Loucy (cell line): ENCODE measurements at regions not wholly inside any gene's neighbourhood (a gene's known extent, or its start where the extent isn't known, plus 50 kb on each side); places are given as distances from the start of the nearest gene placed in this dataset.
"Not testable (repeated sequence)": the region's sequence is repeated elsewhere in the genome, so short reads cannot be mapped to it uniquely, and the experiment has no call there.

ENCODE experiments used
- H2AFZ ChIP-seq: fragments of 200-600 bp; sonication (generic); 2 replicates; pipeline ENCODE4 v1.6.0; 2016; ENCODE audit warnings: antibody characterized with exemption, mild to moderate bottlenecking, low read length, moderate library complexity
- H3F3A ChIP-seq: fragments of 200-600 bp; 2 replicates; pipeline ENCODE4 v1.6.0; 2016; ENCODE audit warnings: antibody characterized with exemption, low read depth, mild to moderate bottlenecking
- H3K27me3 ChIP-seq: fragments of 200-600 bp; sonication (generic); 2 replicates; pipeline ENCODE4 v1.6.1; 2014; ENCODE audit warnings: low read length, mild to moderate bottlenecking; ENCODE audit not compliant: insufficient read depth, poor library complexity, severe bottlenecking
- H3K36me3 ChIP-seq: fragments of 200-600 bp; sonication (generic); 2 replicates; pipeline ENCODE4 v1.6.1; 2016; ENCODE audit warnings: low read length; ENCODE audit not compliant: insufficient read depth
- H3K4me1 ChIP-seq: fragments of 200-600 bp; sonication (generic); 2 replicates; pipeline ENCODE4 v1.5.1; 2014; ENCODE audit warnings: low read length, mild to moderate bottlenecking; ENCODE audit not compliant: insufficient read depth, poor library complexity, severe bottlenecking
- H3K4me2 ChIP-seq: fragments of 200-600 bp; sonication (generic); 2 replicates; pipeline ENCODE4 v1.6.0; 2014; ENCODE audit warnings: antibody characterized with exemption, low read length, low read depth, mild to moderate bottlenecking; ENCODE audit not compliant: poor library complexity, severe bottlenecking
- H3K4me3 ChIP-seq: fragments of 200-600 bp; sonication (generic); 2 replicates; pipeline ENCODE4 v1.5.1; 2014; ENCODE audit warnings: low read length, mild to moderate bottlenecking, mixed read lengths; ENCODE audit not compliant: poor library complexity, severe bottlenecking
- H3K79me2 ChIP-seq: fragments of 200-600 bp; sonication (generic); 2 replicates; pipeline ENCODE4 v1.6.1; 2014; ENCODE audit warnings: low read length; ENCODE audit not compliant: insufficient read depth
- H3K9ac ChIP-seq: fragments of 200-600 bp; sonication (generic); 2 replicates; pipeline ENCODE4 v1.6.0; 2014; ENCODE audit warnings: mild to moderate bottlenecking, low read depth, low read length, moderate library complexity; ENCODE audit not compliant: poor library complexity, severe bottlenecking
- H3K9me2 ChIP-seq: fragments of 200-600 bp; sonication (generic); replicated peaks from 2 replicates; pipeline ENCODE4 v1.6.1; 2016; ENCODE audit warnings: low read depth, low read length, mixed read lengths
- H3K9me3 ChIP-seq: fragments of 200-600 bp; sonication (generic); 2 replicates; pipeline ENCODE4 v1.6.1; 2014; ENCODE audit warnings: mild to moderate bottlenecking, antibody characterized with exemption, low read length, low read depth; ENCODE audit not compliant: insufficient read depth
- H4K20me1 ChIP-seq: fragments of 200-600 bp; sonication (generic); 2 replicates; pipeline ENCODE4 v1.6.0; 2014; ENCODE audit warnings: antibody characterized with exemption, low read length, mild to moderate bottlenecking; ENCODE audit not compliant: insufficient read depth, poor library complexity, severe bottlenecking
- CTCF ChIP-seq: fragments of 200-600 bp; sonication (generic); conservative IDR thresholded peaks from 2 replicates; pipeline ENCODE4 v1.5.1; 2014; ENCODE audit warnings: mild to moderate bottlenecking, antibody characterized with exemption, low read length
- EZH2phosphoT487 ChIP-seq: fragments of 200-600 bp; IDR thresholded peaks from 2 replicates; pipeline ENCODE4 v1.6.1; 2018; ENCODE audit warnings: antibody characterized with exemption, mild to moderate bottlenecking, moderate library complexity, borderline replicate concordance

GRCh38 chr4:79163981-79164490 is 161.8 kb downstream of the NAA11 start:
- Histone ChIP-seq H3K4me1 (peaks cover 16% of the 10 kb centered on the region), H3F3A (no peaks in the 10 kb centered on the region; the same call in 1 of the 2 replicates), H3K36me3 (no peaks in the 10 kb centered on the region), H3K4me2 (no peak overlapping the region), H3K9ac (no peak overlapping the region), H3K4me3 (no peak overlapping the region), H4K20me1 (no peaks in the 10 kb centered on the region), H3K9me3 (0 out of 2 replicates have a peak, but pooled peaks cover 4% of the 10 kb centered on the region), H3K79me2 (no peaks in the 10 kb centered on the region), H3K9me2 (no peaks in the 10 kb centered on the region), H2AFZ (0 out of 2 replicates have a peak overlapping the region, but pooled peaks have one; percentile 54), H3K27me3 (no peaks in the 10 kb centered on the region)
- TF ChIP-seq EZH2phosphoT487 (no peak), CTCF (no peak)

GRCh38 chr4:79160962-79161361 is 164.9 kb downstream of the NAA11 start:
- no peaks in the 10 kb centered on the region for H3K79me2 ChIP-seq

GRCh38 chr4:79158705-79159104 is 167.2 kb downstream of the NAA11 start:
- not testable (repeated sequence) for H4K20me1 ChIP-seq, H3K4me1 ChIP-seq, H3K9ac ChIP-seq, H3K9me3 ChIP-seq, H3K27me3 ChIP-seq, H3K9me2 ChIP-seq, H3K79me2 ChIP-seq, H3F3A ChIP-seq, H3K4me3 ChIP-seq, H3K4me2 ChIP-seq, H2AFZ ChIP-seq, H3K36me3 ChIP-seq

More at GRCh38 chr4:79160962-79161361, 164.9 kb downstream of the NAA11 start:
- no peaks in the 10 kb centered on the region for H3K9me3 ChIP-seq
- H3K36me3 ChIP-seq = no peaks in the 10 kb centered on the region
- TF ChIP-seq CTCF (no peak), EZH2phosphoT487 (no peak)
- H3K4me1 ChIP-seq = peaks cover 11% of the 10 kb centered on the region
- H3F3A ChIP-seq = no peaks in the 10 kb centered on the region; the same call in 1 of the 2 replicates
- no peak overlapping the region for H3K4me3 ChIP-seq
- H4K20me1 ChIP-seq = no peaks in the 10 kb centered on the region
- no peak overlapping the region for H2AFZ ChIP-seq
- H3K9me2 ChIP-seq = no peaks in the 10 kb centered on the region
- H3K27me3 ChIP-seq = no peaks in the 10 kb centered on the region
- no peak overlapping the region for H3K9ac ChIP-seq
- no peak overlapping the region for H3K4me2 ChIP-seq

- no peaks in the 10 kb centered on the region for H4K20me1 ChIP-seq
- 0 out of 2 replicates have a peak, but pooled peaks cover 6% of the 10 kb centered on the region for H3K9me3 ChIP-seq
- no peaks in the 10 kb centered on the region for H3F3A ChIP-seq
- no peak overlapping the region for H2AFZ ChIP-seq
- no peak overlapping the region for H3K9ac ChIP-seq
- H3K9me2 ChIP-seq = no peaks in the 10 kb centered on the region
- no peaks in the 10 kb centered on the region for H3K27me3 ChIP-seq
- no peak for TF ChIP-seq CTCF
- no peak for TF ChIP-seq EZH2phosphoT487
- no peaks in the 10 kb centered on the region for H3K36me3 ChIP-seq
- H3K4me1 ChIP-seq = peaks cover 5% of the 10 kb centered on the region
- H3K4me2 ChIP-seq = no peak overlapping the region
- H3K4me3 ChIP-seq = no peak overlapping the region
- H3K79me2 ChIP-seq = no peaks in the 10 kb centered on the region
Measured at GRCh38 chr4:79155336-79155735, 170.5 kb downstream of the NAA11 start.
